ENCODE measurements at regions not wholly inside any gene's neighbourhood (a gene's known extent, or its start where the extent isn't known, plus 50 kb on each side); places are given as distances from the start of the nearest gene placed in this dataset.

- TF ChIP-seq JUNB (IDR thresholded peaks at IDR 0.05; ENCODE audit: unreplicated experiment) (no peak), ZNF114 (CRISPR knock-in tag; IDR thresholded peaks at IDR 0.05) (no peak), REST (IDR thresholded peaks at IDR 0.05; ENCODE audit: unreplicated experiment) (no peak), ZNF331 (CRISPR knock-in tag; IDR thresholded peaks at IDR 0.05; ENCODE audit: low read depth) (no peak)
- DNase-seq (ENCODE audit: low spot score) (no peak), ATAC-seq (no peak)
- H3F3A ChIP-seq (replicated peaks; ENCODE audit: low read depth), result no peaks in the 10 kb centered on the region
- H3K27me3 ChIP-seq (ENCODE audit: insufficient read depth), result no peaks in the 10 kb centered on the region
- Mint-ChIP-seq H3K4me3 (no peak overlapping the region), H3K9me3 (peaks cover 8% of the 10 kb centered on the region; the same call in 2 of the 3 replicates), H3K36me3 (ENCODE audit: low read depth) (peaks cover 3% of the 10 kb centered on the region; the same call in 1 of the 3 replicates), H3K27ac (no peak overlapping the region), H3K27me3 (ENCODE audit: insufficient read depth, low read depth, poor library complexity) (no peaks in the 10 kb centered on the region), H3K4me1 (no peaks in the 10 kb centered on the region)
- no peak overlapping the region for H2AFZ ChIP-seq
- no peaks in the 10 kb centered on the region for H3K36me3 ChIP-seq (ENCODE audit: insufficient read depth)
- H3K27ac ChIP-seq (ENCODE audit: low read depth), result no peak overlapping the region
- H3K9me2 ChIP-seq (ENCODE audit: insufficient read depth), result peaks cover 6% of the 10 kb centered on the region; the same call in 1 of the 2 replicates
- no peak overlapping the region for H3K4me2 ChIP-seq
- no peaks in the 10 kb centered on the region for H3K79me2 ChIP-seq (replicated peaks; ENCODE audit: insufficient read depth)
- H3K4me3 ChIP-seq, result no peak overlapping the region
- no peaks in the 10 kb centered on the region for H4K20me1 ChIP-seq (replicated peaks; ENCODE audit: insufficient read depth)
- H3K4me1 ChIP-seq (ENCODE audit: insufficient read depth), result no peaks in the 10 kb centered on the region
These were observed 98.7 kb upstream of the VAV3 start for GRCh38 chr1:108063703-108064102.

- Histone ChIP-seq H2AFZ (no peak overlapping the region), H3K4me2 (no peak overlapping the region), H3K79me2 (replicated peaks; ENCODE audit: insufficient read depth) (no peaks in the 10 kb centered on the region), H3K4me3 (no peak overlapping the region), H4K20me1 (replicated peaks; ENCODE audit: insufficient read depth) (no peaks in the 10 kb centered on the region), H3K4me1 (ENCODE audit: insufficient read depth) (peaks cover 15% of the 10 kb centered on the region), H3K36me3 (ENCODE audit: insufficient read depth) (no peaks in the 10 kb centered on the region), H3K9me2 (ENCODE audit: insufficient read depth) (peaks cover 6% of the 10 kb centered on the region; the same call in 1 of the 2 replicates), H3K27me3 (ENCODE audit: insufficient read depth) (no peaks in the 10 kb centered on the region), H3F3A (replicated peaks; ENCODE audit: low read depth) (no peaks in the 10 kb centered on the region), H3K27ac (ENCODE audit: low read depth) (no peak overlapping the region)
- Mint-ChIP-seq H3K27me3 (ENCODE audit: insufficient read depth, low read depth, poor library complexity) (no peaks in the 10 kb centered on the region), H3K4me3 (no peak overlapping the region), H3K4me1 (peaks cover 21% of the 10 kb centered on the region), H3K36me3 (ENCODE audit: low read depth) (peaks cover 3% of the 10 kb centered on the region; the same call in 1 of the 3 replicates), H3K9me3 (peaks cover 8% of the 10 kb centered on the region; the same call in 2 of the 3 replicates), H3K27ac (no peak overlapping the region)
- DNase-seq (ENCODE audit: low spot score) (no peak), ATAC-seq (no peak)
- no peak for TF ChIP-seq POLR2AphosphoS5 (IDR thresholded peaks at IDR 0.05; ENCODE audit: low read depth)
- TF ChIP-seq STAT1 (IDR thresholded peaks at IDR 0.05; ENCODE audit: unreplicated experiment), result no peak
- no peak for TF ChIP-seq CTCF (conservative IDR thresholded peaks at IDR 0.05; ENCODE audit: low read depth in 2 of 2)
- TF ChIP-seq EZH2phosphoT487 (IDR thresholded peaks at IDR 0.05; ENCODE audit: unreplicated experiment), result no peak
- TF ChIP-seq ZNF114 (CRISPR knock-in tag; IDR thresholded peaks at IDR 0.05), result no peak
- TF ChIP-seq REST (IDR thresholded peaks at IDR 0.05; ENCODE audit: unreplicated experiment), result no peak
These were observed 95.0 kb upstream of the VAV3 start for GRCh38 chr1:108059945-108060344.

Measured in GM23338 (cell line).